Naive thymus-derived CD4-positive, alpha-beta T cell (primary cell): ENCODE measurements at regions not wholly inside any gene's neighbourhood (a gene's known extent, or its start where the extent isn't known, plus 50 kb on each side); places are given as distances from the start of the nearest gene placed in this dataset.

Experiments
- ATAC-seq: fragments of 150-1000 bp; cut with Tn5 transposase; 2 replicates; pipeline ENCODE4 v1.10.0; 2021; ENCODE audit warnings: mild to moderate bottlenecking, moderate library complexity
- CTCF ChIA-PET: fragments of 350-600 bp; sonication (Branson Sonifier 250); formaldehyde crosslinking; loops from one replicate; lab custom pipeline; 2021; ENCODE audit warnings: antibody characterized with exemption; lab: Charles Lee
- POLR2A ChIA-PET: fragments of 350-600 bp; sonication (Branson Sonifier 250); formaldehyde crosslinking; loops from one replicate; lab custom pipeline; 2021; ENCODE audit warnings: antibody characterized with exemption, inconsistent platforms; lab: Charles Lee
- DNase-seq, 9 donors: peaks; one replicate each; pipeline versions ENCODE4 v3.0.0 to v3.0.0-alpha.2; 2020 to 2022; ENCODE audit warnings: mixed read lengths in 1 of 9
- H3K27ac ChIP-seq: one replicate; pipeline ENCODE4 v1.7.0; 2013; ENCODE audit warnings: mild to moderate bottlenecking, low read depth, low read length, moderate library complexity
- H3K27me3 ChIP-seq, 2 donors: one replicate each; pipeline ENCODE4 v1.7.0; 2013; ENCODE audit warnings: low read length in 2 of 2, mild to moderate bottlenecking in 2 of 2, moderate library complexity in 2 of 2; ENCODE audit not compliant: control insufficient read depth in 2 of 2, insufficient read depth in 2 of 2
- H3K36me3 ChIP-seq, 3 experiments: 1 replicate in 2 of 3; 2 replicates in 1 of 3; pipeline ENCODE4 v1.7.0; 2013; ENCODE audit warnings: low read length in 3 of 3, mild to moderate bottlenecking in 3 of 3, moderate library complexity in 1 of 3; ENCODE audit not compliant: insufficient read depth in 3 of 3, control insufficient read depth in 2 of 3
- H3K4me1 ChIP-seq, 2 donors: one replicate each; pipeline ENCODE4 v1.7.0; 2013; ENCODE audit warnings: low read length in 2 of 2, mild to moderate bottlenecking in 2 of 2, moderate library complexity in 1 of 2; ENCODE audit not compliant: control insufficient read depth in 2 of 2, insufficient read depth in 2 of 2
- H3K4me3 ChIP-seq: 2 replicates; pipeline ENCODE4 v1.7.0; 2013; ENCODE audit warnings: mild to moderate bottlenecking, low read length
- H3K9me3 ChIP-seq, 3 experiments: 1 replicate in 2 of 3; 2 replicates in 1 of 3; pipeline ENCODE4 v1.7.0; 2013; ENCODE audit warnings: low read length in 3 of 3; ENCODE audit not compliant: control insufficient read depth in 2 of 3
- H3K27ac Mint-ChIP-seq, 9 donors: one replicate each; pipeline ENCODE4 v1.8.0; 2020 to 2022; ENCODE audit warnings: mixed read lengths in 9 of 9, mild to moderate bottlenecking in 8 of 9, moderate library complexity in 5 of 9, inconsistent platforms in 2 of 9
- H3K27me3 Mint-ChIP-seq, 5 donors: one replicate each; pipeline ENCODE4 v1.8.0; 2021 to 2022; ENCODE audit warnings: mixed read lengths in 5 of 5, mild to moderate bottlenecking in 1 of 5
- H3K36me3 Mint-ChIP-seq, 5 donors: one replicate each; pipeline ENCODE4 v1.8.0; 2020 to 2022; ENCODE audit warnings: mixed read lengths in 5 of 5, mild to moderate bottlenecking in 3 of 5, inconsistent platforms in 1 of 5
- H3K4me1 Mint-ChIP-seq, 7 donors: one replicate each; pipeline ENCODE4 v1.8.0; 2020 to 2022; ENCODE audit warnings: mixed read lengths in 7 of 7, mild to moderate bottlenecking in 3 of 7, inconsistent platforms in 1 of 7
- H3K4me3 Mint-ChIP-seq, 10 donors: one replicate each; pipeline ENCODE4 v1.8.0; 2020 to 2022; ENCODE audit warnings: mild to moderate bottlenecking in 10 of 10, mixed read lengths in 10 of 10, moderate library complexity in 6 of 10, inconsistent platforms in 2 of 10
- H3K9me3 Mint-ChIP-seq, 11 donors: one replicate each; pipeline ENCODE4 v1.8.0; 2020 to 2022; ENCODE audit warnings: mixed read lengths in 11 of 11, mild to moderate bottlenecking in 4 of 11, inconsistent platforms in 1 of 11, moderate library complexity in 1 of 11
- intact Hi-C, 2 donors: fragments of 100-400 bp; cut with micrococcal nuclease; formaldehyde crosslinking; loops; one replicate each; pipeline ENCODE4 v1.15.1; 2023

- intact Hi-C loops: no loop called here
- no peaks in the 10 kb centered on the region for H3K4me1 Mint-ChIP-seq
- Histone ChIP-seq H3K36me3 (no peaks in the 10 kb centered on the region), H3K4me1 (no peaks in the 10 kb centered on the region), H3K27ac (no peak overlapping the region), H3K9me3 (no peaks in the 10 kb centered on the region), H3K27me3 (no peaks in the 10 kb centered on the region), H3K4me3 (no peak overlapping the region)
- CTCF ChIA-PET: no interaction called here
- peaks cover 0 to 21% (median 8%) of the 10 kb centered on the region in 5 donors for H3K27me3 Mint-ChIP-seq
- no peaks in the 10 kb centered on the region for H3K36me3 Mint-ChIP-seq
- POLR2A ChIA-PET: no interaction called here
- DNase-seq (no peak), ATAC-seq (no peak)
- H3K27ac Mint-ChIP-seq: no peak overlapping the region
- no peak overlapping the region for H3K4me3 Mint-ChIP-seq
- peaks cover 0 to 3% (median 0%) of the 10 kb centered on the region in 11 donors for H3K9me3 Mint-ChIP-seq
Observed at GRCh38 chr2:122011493-122012270, 256.2 kb downstream of the TSN start.

- H3K36me3 Mint-ChIP-seq: no peaks in the 10 kb centered on the region
- Histone ChIP-seq H3K9me3 (no peaks in the 10 kb centered on the region), H3K27me3 (no peaks in the 10 kb centered on the region), H3K4me3 (no peak overlapping the region), H3K4me1 (no peaks in the 10 kb centered on the region), H3K27ac (no peak overlapping the region), H3K36me3 (no peaks in the 10 kb centered on the region)
- peaks cover 0 to 3% (median 0%) of the 10 kb centered on the region in 11 donors for H3K9me3 Mint-ChIP-seq
- ATAC-seq: no peak
- H3K27me3 Mint-ChIP-seq: peaks cover 0 to 20% (median 13%) of the 10 kb centered on the region in 5 donors
- H3K4me3 Mint-ChIP-seq: no peak overlapping the region
- intact Hi-C loops: no loop called here
- H3K4me1 Mint-ChIP-seq: no peaks in the 10 kb centered on the region
- POLR2A ChIA-PET: no interaction called here
- CTCF ChIA-PET: no interaction called here
- no peak overlapping the region for H3K27ac Mint-ChIP-seq
- DNase-seq: no peak
Observed at GRCh38 chr2:122018736-122019135, 263.3 kb downstream of the TSN start.

GRCh38 chr2:122019724-122020123 lies 264.3 kb downstream of the TSN start:
- no peak for ATAC-seq
- H3K27me3 Mint-ChIP-seq: peaks cover 0 to 25% (median 18%) of the 10 kb centered on the region in 5 donors

GRCh38 chr2:122020377-122020776 lies 264.9 kb downstream of the TSN start:
- no peaks in the 10 kb centered on the region for H3K4me1 ChIP-seq
- H3K27me3 Mint-ChIP-seq: peaks cover 0 to 27% (median 18%) of the 10 kb centered on the region in 5 donors
- no peak overlapping the region for H3K27ac ChIP-seq
- no peak overlapping the region for H3K4me3 Mint-ChIP-seq
- intact Hi-C loops: no loop called here
- no peaks in the 10 kb centered on the region for H3K4me1 Mint-ChIP-seq
- CTCF ChIA-PET: no interaction called here
- no peak overlapping the region for H3K27ac Mint-ChIP-seq
- POLR2A ChIA-PET: no interaction called here
- no peaks in the 10 kb centered on the region for H3K36me3 Mint-ChIP-seq
- H3K9me3 Mint-ChIP-seq: peaks cover 0 to 3% (median 0%) of the 10 kb centered on the region in 11 donors
- no peak for DNase-seq
- no peaks in the 10 kb centered on the region for H3K36me3 ChIP-seq
- H3K4me3 ChIP-seq: no peak overlapping the region
- no peaks in the 10 kb centered on the region for H3K27me3 ChIP-seq
- no peak for ATAC-seq
- no peaks in the 10 kb centered on the region for H3K9me3 ChIP-seq

More at GRCh38 chr2:122019724-122020123, 264.3 kb downstream of the TSN start:
- intact Hi-C loops: no loop called here
- no peak overlapping the region for H3K4me3 ChIP-seq
- no peaks in the 10 kb centered on the region for H3K36me3 Mint-ChIP-seq
- H3K9me3 ChIP-seq: no peaks in the 10 kb centered on the region
- ChIA-PET POLR2A (no interaction called here), CTCF (no interaction called here)
- no peaks in the 10 kb centered on the region for H3K36me3 ChIP-seq
- peaks cover 0 to 3% (median 0%) of the 10 kb centered on the region in 11 donors for H3K9me3 Mint-ChIP-seq
- no peaks in the 10 kb centered on the region for H3K4me1 ChIP-seq
- no peak for DNase-seq
- H3K27me3 ChIP-seq: no peaks in the 10 kb centered on the region
- H3K4me3 Mint-ChIP-seq: no peak overlapping the region
- no peak overlapping the region for H3K27ac ChIP-seq
- no peaks in the 10 kb centered on the region for H3K4me1 Mint-ChIP-seq
- H3K27ac Mint-ChIP-seq: no peak overlapping the region

- H3K4me3 Mint-ChIP-seq: no peak overlapping the region
- H3K27ac Mint-ChIP-seq: no peak overlapping the region
- Histone ChIP-seq H3K4me3 (no peak overlapping the region), H3K4me1 (no peaks in the 10 kb centered on the region), H3K9me3 (no peaks in the 10 kb centered on the region), H3K27ac (no peak overlapping the region), H3K36me3 (no peaks in the 10 kb centered on the region), H3K27me3 (no peaks in the 10 kb centered on the region)
- peaks cover 0 to 27% (median 18%) of the 10 kb centered on the region in 5 donors for H3K27me3 Mint-ChIP-seq
- DNase-seq (no peak), ATAC-seq (no peak)
- H3K9me3 Mint-ChIP-seq: peaks cover 0 to 3% (median 0%) of the 10 kb centered on the region in 11 donors
- H3K4me1 Mint-ChIP-seq: no peaks in the 10 kb centered on the region
- ChIA-PET CTCF (no interaction called here), POLR2A (no interaction called here)
- intact Hi-C loops: no loop called here
- no peaks in the 10 kb centered on the region for H3K36me3 Mint-ChIP-seq
Observed at GRCh38 chr2:122021941-122022340, 266.5 kb downstream of the TSN start.

- H3K27ac ChIP-seq: no peak overlapping the region
- Mint-ChIP-seq H3K27ac (no peak overlapping the region), H3K9me3 (peaks cover 0 to 3% (median 0%) of the 10 kb centered on the region in 11 donors), H3K36me3 (no peaks in the 10 kb centered on the region), H3K27me3 (peaks cover 0 to 27% (median 18%) of the 10 kb centered on the region in 5 donors), H3K4me3 (no peak overlapping the region), H3K4me1 (no peaks in the 10 kb centered on the region)
- no peaks in the 10 kb centered on the region for H3K27me3 ChIP-seq
- H3K9me3 ChIP-seq: no peaks in the 10 kb centered on the region
- POLR2A ChIA-PET: no interaction called here
- CTCF ChIA-PET: no interaction called here
- intact Hi-C loops: no loop called here
- ATAC-seq (no peak), DNase-seq (no peak)
- H3K4me1 ChIP-seq: no peaks in the 10 kb centered on the region
- H3K36me3 ChIP-seq: no peaks in the 10 kb centered on the region
- H3K4me3 ChIP-seq: no peak overlapping the region
Observed at GRCh38 chr2:122022531-122022930, 267.1 kb downstream of the TSN start.
